T-helper 1 cell (primary cell): ENCODE measurements at regions not wholly inside any gene's neighbourhood (a gene's known extent, or its start where the extent isn't known, plus 50 kb on each side); places are given as distances from the start of the nearest gene placed in this dataset.

ENCODE experiments used
- DNase-seq, 5 donors: peaks; one replicate each; pipeline ENCODE4 v3.0.0-alpha.2; 2012 to 2020

DNA sequence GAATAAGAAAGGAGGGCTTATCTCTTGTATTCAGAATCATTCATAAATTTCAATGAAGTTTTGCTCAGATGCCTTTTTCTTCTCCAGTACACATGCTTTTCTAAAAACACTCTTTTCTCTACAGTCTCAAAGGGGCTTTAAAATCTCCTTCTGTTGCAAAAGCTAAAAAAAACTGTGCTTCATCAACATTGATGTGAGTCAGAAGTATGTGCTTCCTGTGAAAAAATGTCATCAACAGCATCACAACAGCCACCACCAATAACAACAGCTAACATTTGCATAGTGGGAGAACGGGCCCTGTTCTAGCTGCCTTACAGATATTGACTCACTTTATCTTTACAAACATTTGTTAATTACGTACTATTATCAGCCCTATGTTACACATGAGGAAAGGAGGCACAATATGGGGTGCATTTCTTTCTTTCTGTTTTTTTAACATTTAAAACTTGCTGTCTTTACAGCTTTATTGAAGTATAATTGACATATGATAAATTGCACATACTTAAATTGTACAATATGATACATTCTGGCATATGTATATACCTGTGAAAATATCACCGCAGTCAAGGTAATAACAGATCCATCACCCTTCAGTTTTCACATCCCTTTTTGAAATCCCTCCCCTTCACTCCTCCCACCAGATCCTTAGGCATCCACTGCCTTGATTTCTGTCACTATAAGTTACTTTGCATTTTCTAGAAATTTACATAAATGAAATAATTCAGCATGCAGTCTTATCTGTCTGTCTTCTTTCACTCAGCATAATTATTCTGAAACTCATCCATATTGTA is 1605.4 kb upstream of the LRRTM3 start:
- DNase-seq = no peak

- DNase-seq = no peak
These were observed 1602.0 kb upstream of the LRRTM3 start for GRCh38 chr10:65323802-65324201.

DNA sequence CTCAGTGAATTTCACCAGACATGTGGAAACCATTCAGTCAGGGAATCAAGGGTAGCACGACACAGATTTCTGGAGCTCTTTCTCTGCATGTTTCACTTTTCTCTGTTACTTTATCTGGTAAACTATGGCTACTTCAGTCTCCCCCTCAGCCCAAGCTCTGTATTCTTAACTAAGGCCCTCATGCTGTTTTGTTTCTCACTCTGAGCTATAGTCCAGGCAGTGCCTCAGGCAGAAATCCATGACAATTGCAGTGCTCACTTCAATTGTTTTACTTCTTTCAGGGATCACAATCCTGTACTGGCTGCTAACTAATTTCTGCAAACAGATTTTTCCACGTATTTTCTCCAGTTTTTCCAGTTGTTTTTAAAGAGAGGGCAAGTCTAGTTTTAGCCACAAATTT is 1599.9 kb upstream of the LRRTM3 start:
- DNase-seq = no peak

DNA sequence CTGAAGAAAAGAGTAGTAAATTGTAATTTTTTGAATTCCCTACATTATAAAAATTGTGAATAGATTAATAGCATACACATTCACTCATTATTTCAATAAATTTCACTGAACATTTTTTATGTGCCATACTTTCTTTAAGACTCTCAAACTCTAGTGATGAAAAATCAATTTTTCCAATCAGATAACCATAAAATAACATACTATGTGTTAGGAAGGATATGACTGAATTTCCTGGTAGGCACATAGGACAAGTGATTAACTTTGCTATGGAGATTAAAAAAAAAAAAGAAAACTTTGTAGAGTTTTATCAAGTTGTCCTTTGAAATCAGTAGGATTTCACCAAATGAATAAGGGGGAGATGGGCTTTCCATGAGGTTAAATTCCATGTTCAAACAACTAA is 1597.3 kb upstream of the LRRTM3 start:
- no peak for DNase-seq

DNA sequence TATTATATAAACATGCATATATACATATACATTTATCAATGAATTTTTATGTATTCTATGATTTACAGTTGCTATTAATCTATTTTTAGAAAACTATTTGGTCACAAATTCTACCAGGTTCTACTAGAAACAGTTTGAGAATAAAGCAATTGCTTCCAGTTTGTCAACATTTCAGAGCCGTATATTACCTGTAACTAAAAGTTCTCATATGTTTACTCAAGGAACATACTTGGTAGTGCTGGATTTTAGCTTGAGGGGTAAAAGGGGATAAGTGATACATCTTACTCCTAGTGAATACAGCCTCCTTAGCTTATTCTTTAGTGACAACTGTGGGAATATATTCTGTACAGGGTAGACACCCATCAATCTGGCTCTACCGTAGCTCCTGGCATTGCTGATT is 1590.5 kb upstream of the LRRTM3 start:
- DNase-seq = no peak

- DNase-seq = no peak
These were observed 1585.5 kb upstream of the LRRTM3 start for GRCh38 chr10:65340340-65340739.

GRCh38 chr10:65341323-65341925 is 1584.4 kb upstream of the LRRTM3 start:
- DNase-seq = no peak

DNA sequence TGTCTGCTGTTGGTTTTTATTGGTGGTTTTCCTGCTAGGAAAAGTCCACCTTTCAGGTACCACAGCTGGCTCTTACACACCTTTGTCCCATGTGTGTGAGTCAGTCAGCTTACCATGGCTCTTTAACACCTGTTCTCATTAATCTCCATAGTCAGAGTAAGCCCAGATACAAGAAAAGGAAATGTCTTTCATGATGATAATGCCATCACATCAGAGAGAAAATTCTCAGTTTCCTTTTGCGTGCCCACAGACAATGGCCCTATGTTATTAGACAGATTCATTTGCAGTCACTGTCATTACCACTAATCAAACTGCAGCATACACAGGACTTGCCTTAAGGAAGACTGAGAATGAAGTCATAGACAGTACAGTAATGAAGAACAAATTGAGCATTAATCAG is 1583.6 kb upstream of the LRRTM3 start:
- no peak for DNase-seq

DNA sequence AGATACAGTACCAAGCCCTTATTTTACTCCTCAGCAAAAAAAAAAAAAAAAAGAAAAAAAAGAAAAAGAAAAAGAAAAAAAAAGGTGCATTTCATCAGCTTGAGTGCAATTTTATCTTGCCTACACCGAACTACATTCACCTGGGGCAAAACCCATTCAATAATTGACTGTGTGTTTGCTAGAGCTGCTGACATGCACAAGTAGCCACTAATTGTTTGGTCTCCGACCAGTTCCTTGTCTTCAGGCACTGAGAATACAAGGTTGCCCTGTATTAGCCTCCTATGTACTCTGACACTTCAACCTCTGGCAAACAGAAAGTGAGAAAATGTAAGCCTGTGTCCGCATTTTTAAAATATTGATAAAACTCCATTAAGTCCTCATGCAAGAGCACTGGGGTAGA is 1579.4 kb upstream of the LRRTM3 start:
- DNase-seq = no peak

- no peak for DNase-seq
These were observed 1577.2 kb upstream of the LRRTM3 start for GRCh38 chr10:65348637-65349036.

GRCh38 chr10:65350611-65351010 is 1575.2 kb upstream of the LRRTM3 start:
- DNase-seq = no peak

DNA sequence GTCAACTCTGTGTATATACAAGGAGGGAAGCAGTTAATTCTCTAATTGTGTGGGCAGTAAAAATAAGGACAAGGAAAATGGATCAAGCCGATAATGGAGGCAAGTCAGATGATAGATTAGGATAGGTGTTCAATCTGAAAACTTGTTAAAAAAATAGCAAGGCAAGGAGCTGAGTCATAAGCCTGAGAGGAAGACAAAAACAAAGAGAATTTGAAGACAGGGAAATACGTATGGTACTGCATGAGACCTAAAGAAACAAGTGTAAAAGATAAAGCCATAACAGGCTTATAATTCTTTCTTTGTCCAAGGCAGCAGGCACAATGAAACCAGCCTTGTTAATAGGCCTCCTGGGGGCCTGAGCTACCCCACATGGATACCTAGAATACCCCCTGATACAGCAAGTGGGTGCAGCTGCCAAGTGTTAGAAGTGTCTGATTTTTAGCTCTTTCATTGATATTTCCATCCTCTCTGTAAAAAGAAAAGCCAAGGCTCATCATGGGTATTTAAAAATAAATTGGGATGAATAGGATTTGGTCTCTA is 1570.6 kb upstream of the LRRTM3 start:
- no peak for DNase-seq

DNA sequence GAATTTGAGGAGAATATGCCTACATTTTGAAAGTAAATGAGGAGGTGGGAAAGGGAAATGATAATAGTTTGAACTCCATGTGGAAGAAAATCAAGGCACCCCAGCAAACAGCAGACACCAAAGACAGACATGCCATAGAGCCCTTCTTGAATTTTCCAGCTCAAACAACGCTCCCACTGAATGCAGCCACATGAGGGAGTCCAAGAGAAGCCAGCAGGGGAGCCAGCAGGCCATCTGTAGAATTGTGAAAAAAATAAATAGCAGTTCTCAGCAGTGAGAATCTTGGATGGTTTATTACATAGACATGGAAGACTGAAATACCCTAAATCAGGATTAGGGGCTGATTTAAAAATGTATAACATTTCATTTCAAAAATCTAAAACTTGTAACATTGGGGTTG is 1567.3 kb upstream of the LRRTM3 start:
- no peak for DNase-seq

DNA sequence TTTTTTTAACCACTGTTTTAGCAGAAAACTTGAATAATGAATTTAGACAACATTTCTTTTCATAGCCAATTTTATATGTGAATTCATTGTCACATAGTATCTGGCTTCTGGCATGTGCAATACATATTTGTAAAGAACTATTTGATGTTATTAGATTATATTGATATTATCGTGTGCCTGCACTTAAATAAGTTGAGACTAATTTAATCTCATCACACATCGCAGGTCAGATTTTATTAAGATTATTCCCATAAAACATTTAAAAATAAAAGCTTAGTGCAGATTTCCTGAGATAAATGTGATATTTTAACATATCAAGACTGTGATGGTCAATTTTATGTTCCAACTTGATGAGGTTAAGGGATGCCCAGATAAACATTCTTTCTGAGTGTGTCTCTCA is 1565.3 kb upstream of the LRRTM3 start:
- no peak for DNase-seq

DNA sequence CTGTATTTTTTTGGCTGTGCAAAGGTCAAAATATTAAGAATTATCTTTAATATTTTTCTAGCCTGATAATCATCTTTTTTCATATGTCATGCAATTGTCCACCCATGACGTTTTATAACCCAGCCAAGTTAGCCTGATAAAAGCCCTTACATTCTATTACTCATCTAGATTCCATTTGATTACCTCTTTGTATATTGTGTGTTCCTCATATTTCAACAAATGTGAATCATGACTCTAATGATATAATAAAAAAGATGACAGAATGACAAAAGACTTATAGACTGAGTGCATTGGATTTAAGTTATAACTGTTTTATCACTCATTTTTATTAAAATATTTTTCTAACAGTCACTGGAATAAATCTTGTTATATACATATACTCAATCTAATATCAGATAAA is 1560.0 kb upstream of the LRRTM3 start:
- no peak for DNase-seq

GRCh38 chr10:65367706-65368105 is 1558.1 kb upstream of the LRRTM3 start:
- DNase-seq = no peak

DNA sequence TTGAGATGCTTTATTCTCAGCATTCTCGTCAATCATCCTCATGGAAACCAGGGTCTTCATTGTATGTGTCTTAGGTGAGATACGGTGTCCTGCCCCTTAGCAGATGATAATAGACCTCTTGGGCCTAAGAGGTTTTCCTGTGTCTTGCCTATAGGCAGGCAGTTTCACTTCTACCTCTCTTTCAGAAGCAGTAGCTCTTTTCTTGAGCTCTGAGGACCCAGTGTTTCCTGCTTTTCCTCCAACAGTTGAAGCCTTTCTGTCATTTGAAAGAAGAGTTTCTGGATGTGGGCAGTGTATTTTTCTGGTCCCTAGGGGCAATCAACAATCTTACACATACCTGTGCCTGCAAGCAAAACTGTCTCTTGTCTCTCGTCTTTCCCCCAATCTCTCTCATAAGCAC is 1550.3 kb upstream of the LRRTM3 start:
- no peak for DNase-seq

DNA sequence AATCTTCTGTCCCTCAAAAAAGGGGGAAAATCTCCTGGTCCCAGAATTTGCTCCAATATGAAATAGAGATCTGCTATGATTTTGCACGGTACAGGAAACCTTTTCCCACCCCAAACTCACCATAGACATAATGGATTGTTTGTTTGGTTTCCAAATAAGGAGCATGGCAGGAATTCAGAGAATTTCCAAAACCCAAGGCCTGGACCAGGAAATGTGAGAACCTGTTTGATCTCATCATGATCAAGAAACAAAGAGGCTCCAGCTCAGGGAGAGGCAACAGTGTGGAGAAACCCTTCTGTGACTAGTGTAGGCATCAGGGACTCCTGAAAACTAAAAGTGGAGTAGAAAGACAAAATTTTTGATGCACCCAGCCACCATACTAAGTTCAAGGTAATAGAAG is 1548.1 kb upstream of the LRRTM3 start:
- no peak for DNase-seq

- no peak for DNase-seq
These were observed 1531.1 kb upstream of the LRRTM3 start for GRCh38 chr10:65394502-65395297.

GRCh38 chr10:65395631-65396030 is 1530.2 kb upstream of the LRRTM3 start:
- DNase-seq = no peak

GRCh38 chr10:65396997-65397396 is 1528.8 kb upstream of the LRRTM3 start:
- DNase-seq = no peak

GRCh38 chr10:65408401-65408800 is 1517.4 kb upstream of the LRRTM3 start:
- DNase-seq = no peak

DNA sequence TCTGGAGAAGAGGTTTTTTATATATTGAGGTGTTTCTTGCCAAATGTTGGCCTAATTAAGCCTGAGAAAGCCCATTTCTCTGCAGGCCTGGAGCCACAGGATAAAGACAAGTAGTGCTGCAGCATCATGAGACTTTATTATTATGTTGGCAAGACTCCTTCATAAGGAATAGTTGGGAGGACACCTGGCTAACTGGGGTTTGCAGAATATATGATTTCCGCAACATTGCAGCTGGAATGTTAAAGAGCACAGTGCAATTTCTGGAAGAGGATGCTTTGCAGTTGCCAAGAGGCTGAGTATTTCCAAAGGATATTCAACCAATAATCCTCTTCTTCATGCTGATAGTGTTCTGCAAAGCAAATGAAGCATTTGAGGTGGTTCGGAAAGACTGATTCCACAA is 1512.8 kb upstream of the LRRTM3 start:
- no peak for DNase-seq

GRCh38 chr10:65415318-65415717 is 1510.5 kb upstream of the LRRTM3 start:
- DNase-seq = no peak
